ENCODE measurements at regions not wholly inside any gene's neighbourhood (a gene's known extent, or its start where the extent isn't known, plus 50 kb on each side); places are given as distances from the start of the nearest gene placed in this dataset.

DNA sequence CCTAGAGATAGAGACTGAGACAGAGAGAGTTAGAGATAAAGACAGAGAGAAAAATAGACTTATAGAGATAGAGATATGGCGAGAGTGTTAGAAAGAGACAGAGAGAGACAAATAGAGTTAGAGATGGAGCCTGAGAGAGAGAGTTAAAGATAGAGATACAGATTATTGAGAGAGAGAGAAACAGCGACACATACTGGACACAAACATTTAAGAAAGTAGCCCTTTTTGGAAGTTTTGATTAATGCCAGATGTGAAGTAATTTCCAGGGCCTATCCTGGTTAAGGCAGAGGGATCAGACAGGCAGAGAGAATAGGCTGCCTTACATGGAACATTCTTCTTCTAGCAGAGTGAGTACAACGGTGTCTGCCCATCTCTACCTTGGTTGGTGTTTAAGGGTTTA is 311.6 kb upstream of the CDH7 start:
- no peaks in the 10 kb centered on the region for H3K4me1 Mint-ChIP-seq (ENCODE audit: low read depth)
- DNase-seq (ENCODE audit: low spot score) = no peak
- no peaks in the 10 kb centered on the region for H3K9me3 Mint-ChIP-seq (ENCODE audit: low read depth)
- H3K27me3 Mint-ChIP-seq (ENCODE audit: low read depth) = peaks cover 9% of the 10 kb centered on the region
- no peak overlapping the region for H3K4me3 Mint-ChIP-seq (ENCODE audit: unreplicated experiment)
- TF ChIP-seq CTCF (IDR thresholded peaks at IDR 0.05) = peak; percentile 71
- H3K27ac Mint-ChIP-seq (ENCODE audit: unreplicated experiment) = no peak overlapping the region
- no peaks in the 10 kb centered on the region for H3K36me3 Mint-ChIP-seq (ENCODE audit: low read depth)

GRCh38 chr18:65436430-65436829 is 314.4 kb upstream of the CDH7 start:
- Mint-ChIP-seq H3K4me1 (ENCODE audit: low read depth) (no peaks in the 10 kb centered on the region), H3K27ac (ENCODE audit: unreplicated experiment) (no peak overlapping the region), H3K9me3 (ENCODE audit: low read depth) (no peaks in the 10 kb centered on the region), H3K4me3 (ENCODE audit: unreplicated experiment) (no peak overlapping the region), H3K27me3 (ENCODE audit: low read depth) (no peaks in the 10 kb centered on the region), H3K36me3 (ENCODE audit: low read depth) (no peaks in the 10 kb centered on the region)
- peak; percentile 52 for DNase-seq (ENCODE audit: low spot score)
- no peak for TF ChIP-seq CTCF (IDR thresholded peaks at IDR 0.05)

DNA sequence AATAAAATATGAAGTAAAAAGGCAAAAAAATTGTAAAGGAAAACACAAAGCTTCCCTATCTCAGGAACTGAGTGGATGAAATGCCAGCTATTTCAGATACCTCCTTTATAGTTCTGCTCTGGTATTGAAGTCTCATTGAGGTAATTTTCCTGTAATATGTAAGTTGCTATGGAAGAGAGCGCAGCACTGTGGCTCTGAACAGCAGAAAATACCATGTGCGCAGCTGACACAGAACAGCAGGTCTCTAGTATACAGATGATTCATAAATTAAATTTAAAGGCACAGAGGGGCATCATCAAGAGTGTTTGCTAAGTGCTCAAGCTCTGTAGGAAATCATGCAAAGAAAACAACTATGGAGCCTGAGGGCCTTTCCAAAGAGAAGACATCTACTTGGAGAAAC is 315.3 kb upstream of the CDH7 start:
- Mint-ChIP-seq H3K9me3 (ENCODE audit: low read depth) (no peaks in the 10 kb centered on the region), H3K36me3 (ENCODE audit: low read depth) (no peaks in the 10 kb centered on the region), H3K27ac (ENCODE audit: unreplicated experiment) (no peak overlapping the region), H3K27me3 (ENCODE audit: low read depth) (no peaks in the 10 kb centered on the region), H3K4me3 (ENCODE audit: unreplicated experiment) (no peak overlapping the region), H3K4me1 (ENCODE audit: low read depth) (no peaks in the 10 kb centered on the region)
- DNase-seq (ENCODE audit: low spot score) = no peak
- no peak for TF ChIP-seq CTCF (IDR thresholded peaks at IDR 0.05)

DNA sequence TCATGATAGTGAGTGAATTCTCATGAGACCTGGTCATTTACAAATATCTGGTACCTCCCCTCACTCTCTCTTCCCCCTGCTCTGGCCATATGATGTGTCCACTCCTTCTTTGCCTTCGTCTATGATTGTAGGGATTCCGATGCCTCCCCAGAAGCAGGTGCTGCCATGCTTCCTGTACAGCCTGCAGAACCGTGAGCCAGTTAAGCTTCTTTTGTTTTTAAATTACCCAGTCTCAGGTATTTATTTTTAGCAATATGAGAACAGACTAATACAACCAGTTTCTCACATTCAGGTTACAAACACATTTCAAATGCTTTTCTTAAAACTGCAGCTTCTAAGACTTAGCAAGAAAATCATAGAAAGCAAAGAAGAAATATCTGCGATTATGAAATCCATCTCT is 321.2 kb upstream of the CDH7 start:
- DNase-seq (ENCODE audit: low spot score) = no peak
- H3K36me3 Mint-ChIP-seq (ENCODE audit: low read depth) = no peaks in the 10 kb centered on the region
- no peak overlapping the region for H3K27ac Mint-ChIP-seq (ENCODE audit: unreplicated experiment)
- H3K4me1 Mint-ChIP-seq (ENCODE audit: low read depth) = no peaks in the 10 kb centered on the region
- no peaks in the 10 kb centered on the region for H3K27me3 Mint-ChIP-seq (ENCODE audit: low read depth)
- no peak overlapping the region for H3K4me3 Mint-ChIP-seq (ENCODE audit: unreplicated experiment)
- H3K9me3 Mint-ChIP-seq (ENCODE audit: low read depth) = no peaks in the 10 kb centered on the region
- TF ChIP-seq CTCF (IDR thresholded peaks at IDR 0.05) = no peak

DNA sequence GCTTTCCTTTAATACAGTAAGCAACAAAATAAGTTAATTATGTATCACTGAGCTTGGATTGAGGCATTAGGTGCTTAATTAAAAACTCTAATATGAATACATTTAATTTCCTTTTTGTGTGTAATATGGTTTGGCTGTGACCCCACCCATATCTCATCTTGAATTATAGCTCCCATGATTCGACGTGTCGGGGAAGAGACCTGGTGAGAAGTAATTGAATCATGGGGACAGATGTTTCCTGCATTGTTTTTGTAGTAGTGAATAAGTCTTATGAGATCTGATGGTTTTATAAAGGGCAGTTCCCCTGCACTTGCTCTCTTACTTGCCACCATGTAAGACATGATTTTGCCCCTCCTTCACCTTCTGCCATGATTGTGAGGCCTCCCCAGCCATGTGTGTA is 325.4 kb upstream of the CDH7 start:
- Mint-ChIP-seq H3K27me3 (ENCODE audit: low read depth) (no peaks in the 10 kb centered on the region), H3K36me3 (ENCODE audit: low read depth) (no peaks in the 10 kb centered on the region), H3K27ac (ENCODE audit: unreplicated experiment) (no peak overlapping the region), H3K4me3 (ENCODE audit: unreplicated experiment) (no peak overlapping the region), H3K9me3 (ENCODE audit: low read depth) (peaks cover 10% of the 10 kb centered on the region), H3K4me1 (ENCODE audit: low read depth) (no peaks in the 10 kb centered on the region)
- no peak for DNase-seq (ENCODE audit: low spot score)
- no peak for TF ChIP-seq CTCF (IDR thresholded peaks at IDR 0.05)

Data from chondrocyte (in vitro differentiated cells).